SK-N-SH treated with all-trans-retinoic acid at 6 μM for 48 hours (cell line): ENCODE measurements at regions not wholly inside any gene's neighbourhood (a gene's known extent, or its start where the extent isn't known, plus 50 kb on each side); places are given as distances from the start of the nearest gene placed in this dataset.

Source experiments
- ATAC-seq: fragments of 200-7000 bp; cut with Tn5 transposase; 3 replicates; pipeline ENCODE4 v1.9.1; 2020; ENCODE audit warnings: mild to moderate bottlenecking, moderate library complexity
- ARNTL ChIP-seq: fragments of 450-650 bp; formaldehyde crosslinking; IDR thresholded peaks from 2 replicates; pipeline ENCODE4 v1.5.0; 2020; ENCODE audit warnings: low read depth, mild to moderate bottlenecking, moderate library complexity, borderline replicate concordance
- BACH2 ChIP-seq: fragments of 250-450 bp; sonication (Bioruptor Pico); IDR thresholded peaks from 2 replicates; pipeline ENCODE4 v1.9.0; 2021; ENCODE audit warnings: mild to moderate bottlenecking, borderline replicate concordance
- CREB5 ChIP-seq: fragments of 250-450 bp; sonication (Bioruptor Pico); IDR thresholded peaks from 2 replicates; pipeline ENCODE4 v1.5.1; 2020; ENCODE audit warnings: low read depth, mild to moderate bottlenecking, moderate library complexity
- CSRNP3 ChIP-seq: fragments of 250-450 bp; sonication (Bioruptor Pico); IDR thresholded peaks from 2 replicates; pipeline ENCODE4 v1.5.1; 2021; ENCODE audit warnings: mild to moderate bottlenecking, moderate library complexity
- ESRRG ChIP-seq: fragments of 250-450 bp; sonication (Bioruptor Pico); IDR thresholded peaks from 2 replicates; pipeline ENCODE4 v1.6.1; 2021; ENCODE audit warnings: mild to moderate bottlenecking
- GLIS3 ChIP-seq: fragments of 250-450 bp; sonication (Bioruptor Pico); IDR thresholded peaks from 2 replicates; pipeline ENCODE4 v1.5.0; 2020; ENCODE audit warnings: mild to moderate bottlenecking, moderate library complexity
- ISL1 ChIP-seq: fragments of 250-450 bp; sonication (Bioruptor Pico); IDR thresholded peaks from 2 replicates; pipeline ENCODE4 v2.1.2; 2022; ENCODE audit warnings: mild to moderate bottlenecking, moderate library complexity
- OSR1 ChIP-seq: fragments of 250-450 bp; sonication (Bioruptor Pico); IDR thresholded peaks from 2 replicates; pipeline ENCODE4 v1.8.0; 2022; ENCODE audit warnings: moderate library complexity, mild to moderate bottlenecking, inconsistent platforms
- PATZ1 ChIP-seq: fragments of 250-450 bp; sonication (Bioruptor Pico); IDR thresholded peaks from 2 replicates; pipeline ENCODE4 v1.8.0; 2020; ENCODE audit warnings: mild to moderate bottlenecking, moderate library complexity, borderline replicate concordance
- POU6F1 ChIP-seq: fragments of 250-450 bp; sonication (Bioruptor Pico); IDR thresholded peaks from 2 replicates; pipeline ENCODE4 v1.8.0; 2021; ENCODE audit warnings: low read depth, mild to moderate bottlenecking, moderate library complexity, borderline replicate concordance
- PPARA ChIP-seq: fragments of 250-450 bp; sonication (Bioruptor Pico); IDR thresholded peaks from 2 replicates; pipeline ENCODE4 v1.5.0; 2020; ENCODE audit warnings: mild to moderate bottlenecking, borderline replicate concordance
- TOX ChIP-seq: fragments of 250-450 bp; sonication (Bioruptor Pico); IDR thresholded peaks from 2 replicates; pipeline ENCODE4 v1.8.0; 2021; ENCODE audit warnings: mild to moderate bottlenecking, moderate library complexity, borderline replicate concordance
- TSHZ2 ChIP-seq: fragments of 250-450 bp; sonication (Bioruptor Pico); IDR thresholded peaks from 2 replicates; pipeline ENCODE4 v1.5.0; 2020; ENCODE audit warnings: mild to moderate bottlenecking, moderate library complexity
- ZFP3 ChIP-seq: fragments of 250-450 bp; sonication (Bioruptor Pico); IDR thresholded peaks from 2 replicates; pipeline ENCODE4 v1.5.0; 2020; ENCODE audit warnings: mild to moderate bottlenecking, moderate library complexity
- ZFP30 ChIP-seq: fragments of 450-650 bp; formaldehyde crosslinking; IDR thresholded peaks from 2 replicates; pipeline ENCODE4 v1.5.0; 2022; ENCODE audit warnings: mild to moderate bottlenecking, moderate library complexity
- ZNF565 ChIP-seq: fragments of 450-650 bp; formaldehyde crosslinking; conservative IDR thresholded peaks from 2 replicates; pipeline ENCODE4 v1.5.0; 2020; ENCODE audit warnings: low read depth, mild to moderate bottlenecking, moderate library complexity
- ZNF70 ChIP-seq: fragments of 450-650 bp; formaldehyde crosslinking; IDR thresholded peaks from 2 replicates; pipeline ENCODE4 v1.5.0; 2020; ENCODE audit warnings: mild to moderate bottlenecking, moderate library complexity
- ZNF8 ChIP-seq: fragments of 450-650 bp; formaldehyde crosslinking; IDR thresholded peaks from 2 replicates; pipeline ENCODE4 v1.5.0; 2020; ENCODE audit warnings: mild to moderate bottlenecking, moderate library complexity

- no peak for ATAC-seq
- TF ChIP-seq ZNF70 (CRISPR knock-in tag) (no peak), ZNF565 (CRISPR knock-in tag) (no peak), ARNTL (no peak), PATZ1 (no peak)
Observed at GRCh38 chr9:80964914-80965313, 724.4 kb downstream of the TLE1 start.

- ATAC-seq: no peak
- no peak for TF ChIP-seq OSR1 (CRISPR knock-in tag)
- TF ChIP-seq ARNTL: no peak
- TF ChIP-seq GLIS3 (CRISPR knock-in tag): no peak
- no peak for TF ChIP-seq ESRRG
- no peak for TF ChIP-seq CREB5 (CRISPR knock-in tag)
- no peak for TF ChIP-seq ISL1 (CRISPR knock-in tag)
- no peak for TF ChIP-seq CSRNP3 (CRISPR knock-in tag)
- TF ChIP-seq PPARA: no peak
- TF ChIP-seq ZNF8 (CRISPR knock-in tag): no peak
- no peak for TF ChIP-seq TSHZ2
- no peak for TF ChIP-seq TOX (CRISPR knock-in tag)
Observed at GRCh38 chr9:80964374-80964773, 725.0 kb downstream of the TLE1 start.

GRCh38 chr9:80957801-80958200 lies 731.5 kb downstream of the TLE1 start:
- TF ChIP-seq TSHZ2: no peak
- no peak for TF ChIP-seq ZFP3
- TF ChIP-seq BACH2: no peak
- no peak for TF ChIP-seq TOX (CRISPR knock-in tag)
- TF ChIP-seq ZFP30 (CRISPR knock-in tag): no peak
- no peak for TF ChIP-seq PPARA
- TF ChIP-seq POU6F1 (CRISPR knock-in tag): no peak
- no peak for TF ChIP-seq CREB5 (CRISPR knock-in tag)
- no peak for ATAC-seq
